A673 (cell line): ENCODE measurements at regions not wholly inside any gene's neighbourhood (a gene's known extent, or its start where the extent isn't known, plus 50 kb on each side); places are given as distances from the start of the nearest gene placed in this dataset.
A peak's percentile ranks its signal among the peaks of the same experiment; 100 is the strongest.

ENCODE experiments used
- BruUV-seq: library from RNA; stranded (reverse); fragments of 400-500 nt; replicated peaks from 2 replicates; lab custom pipeline; 2021; lab: Mats Ljungman, UMichigan
- CTCF ChIA-PET: fragments of 300-600 bp; sonication (Branson Sonifier 250); formaldehyde crosslinking; loops from one replicate; lab custom pipeline; 2022; ENCODE audit warnings: antibody characterized with exemption; lab: Charles Lee
- POLR2A ChIA-PET: fragments of 300-600 bp; sonication (Branson Sonifier 250); formaldehyde crosslinking; loops from one replicate; lab custom pipeline; 2022; ENCODE audit warnings: antibody characterized with exemption; ENCODE audit not compliant: low non-redundant PET; lab: Charles Lee
- DNase-seq: peaks from one replicate; pipeline ENCODE4 v3.0.0-alpha.2; 2015; ENCODE audit warnings: low spot score
- H3K27ac ChIP-seq: fragments of 200-600 bp; sonication (generic); 2 replicates; pipeline ENCODE4 v1.5.1; 2016; ENCODE audit warnings: mixed run types, low read depth, mild to moderate bottlenecking, mixed read lengths, antibody characterized with exemption, low read length; ENCODE audit not compliant: poor library complexity, severe bottlenecking
- H3K27me3 ChIP-seq: fragments of 200-600 bp; sonication (generic); replicated peaks from 2 replicates; pipeline ENCODE4 v1.6.1; 2017; ENCODE audit warnings: mixed run types, low read depth, mild to moderate bottlenecking, mixed read lengths, antibody characterized with exemption, low read length; ENCODE audit not compliant: insufficient read depth, poor library complexity
- H3K36me3 ChIP-seq: fragments of 200-600 bp; sonication (generic); 2 replicates; pipeline ENCODE4 v1.6.1; 2016; ENCODE audit warnings: mixed run types, mild to moderate bottlenecking, mixed read lengths, antibody characterized with exemption, low read length; ENCODE audit not compliant: insufficient read depth, poor library complexity, severe bottlenecking
- H3K4me1 ChIP-seq: fragments of 200-600 bp; sonication (generic); 2 replicates; pipeline ENCODE4 v1.6.1; 2017; ENCODE audit warnings: mixed run types, mild to moderate bottlenecking, mixed read lengths, antibody characterized with exemption, low read length; ENCODE audit not compliant: insufficient read depth, poor library complexity, severe bottlenecking
- H3K4me3 ChIP-seq: fragments of 200-600 bp; sonication (generic); 2 replicates; pipeline ENCODE4 v1.5.1; 2016; ENCODE audit warnings: low read depth, mixed run types, mild to moderate bottlenecking, mixed read lengths, low read length; ENCODE audit not compliant: poor library complexity, severe bottlenecking
- H3K9me3 ChIP-seq: fragments of 200-600 bp; sonication (generic); 2 replicates; pipeline ENCODE4 v1.6.1; 2016; ENCODE audit warnings: mixed run types, low read depth, mild to moderate bottlenecking, mixed read lengths, antibody characterized with exemption, low read length; ENCODE audit not compliant: poor library complexity, severe bottlenecking
- CTCF ChIP-seq: fragments of 300-800, 200-600 bp; sonication (generic); conservative IDR thresholded peaks from 2 replicates; pipeline ENCODE4 v1.5.1; 2017; ENCODE audit warnings: low read depth, mild to moderate bottlenecking, antibody characterized with exemption, low read length, moderate library complexity, mixed read lengths
- EZH2 ChIP-seq: fragments of 200-600 bp; sonication (generic); IDR thresholded peaks from 2 replicates; pipeline ENCODE4 v1.6.1; 2017; ENCODE audit warnings: borderline replicate concordance, low read depth, mild to moderate bottlenecking, mixed read lengths, antibody characterized with exemption, low read length; ENCODE audit not compliant: poor library complexity, severe bottlenecking
- intact Hi-C: fragments of 100-400 bp; cut with micrococcal nuclease; formaldehyde crosslinking; loops from one replicate; pipeline ENCODE4 v1.10.0; 2022; ENCODE audit not compliant: unreplicated experiment

GRCh38 chr18:42412281-42412680 is 457.2 kb downstream of the PIK3C3 start:
- Histone ChIP-seq H3K27me3 (no peaks in the 10 kb centered on the region), H3K4me3 (no peak overlapping the region), H3K9me3 (peaks cover 4% of the 10 kb centered on the region), H3K27ac (no peak overlapping the region), H3K36me3 (no peaks in the 10 kb centered on the region), H3K4me1 (no peaks in the 10 kb centered on the region)
- DNase-seq, result no peak
- POLR2A ChIA-PET, result no interaction called here
- intact Hi-C loops, result no loop called here
- TF ChIP-seq EZH2, result no peak
- TF ChIP-seq CTCF, result no peak
- CTCF ChIA-PET, result no interaction called here
- no TSS peak for BruUV-seq

GRCh38 chr18:42412896-42413295 is 457.9 kb downstream of the PIK3C3 start:
- Histone ChIP-seq H3K4me3 (no peak overlapping the region), H3K9me3 (peaks cover 4% of the 10 kb centered on the region), H3K4me1 (no peaks in the 10 kb centered on the region), H3K36me3 (no peaks in the 10 kb centered on the region), H3K27me3 (no peaks in the 10 kb centered on the region), H3K27ac (no peak overlapping the region)
- POLR2A ChIA-PET, result no interaction called here
- no TSS peak for BruUV-seq
- CTCF ChIA-PET, result no interaction called here
- TF ChIP-seq CTCF (no peak), EZH2 (no peak)
- peak; percentile 9 for DNase-seq
- intact Hi-C loops, result no loop called here

GRCh38 chr18:42413870-42414269 is 458.8 kb downstream of the PIK3C3 start:
- H3K27me3 ChIP-seq, result no peaks in the 10 kb centered on the region
- H3K4me3 ChIP-seq, result no peak overlapping the region
- no TSS peak for BruUV-seq
- no peak for TF ChIP-seq CTCF
- TF ChIP-seq EZH2, result no peak
- H3K36me3 ChIP-seq, result no peaks in the 10 kb centered on the region
- H3K4me1 ChIP-seq, result no peaks in the 10 kb centered on the region
- no peak overlapping the region for H3K27ac ChIP-seq
- intact Hi-C loops, result no loop called here
- no peak for DNase-seq
- ChIA-PET CTCF (no interaction called here), POLR2A (no interaction called here)
- peaks cover 3% of the 10 kb centered on the region for H3K9me3 ChIP-seq
